ENCODE measurements at regions not wholly inside any gene's neighbourhood (a gene's known extent, or its start where the extent isn't known, plus 50 kb on each side); places are given as distances from the start of the nearest gene placed in this dataset.

DNA sequence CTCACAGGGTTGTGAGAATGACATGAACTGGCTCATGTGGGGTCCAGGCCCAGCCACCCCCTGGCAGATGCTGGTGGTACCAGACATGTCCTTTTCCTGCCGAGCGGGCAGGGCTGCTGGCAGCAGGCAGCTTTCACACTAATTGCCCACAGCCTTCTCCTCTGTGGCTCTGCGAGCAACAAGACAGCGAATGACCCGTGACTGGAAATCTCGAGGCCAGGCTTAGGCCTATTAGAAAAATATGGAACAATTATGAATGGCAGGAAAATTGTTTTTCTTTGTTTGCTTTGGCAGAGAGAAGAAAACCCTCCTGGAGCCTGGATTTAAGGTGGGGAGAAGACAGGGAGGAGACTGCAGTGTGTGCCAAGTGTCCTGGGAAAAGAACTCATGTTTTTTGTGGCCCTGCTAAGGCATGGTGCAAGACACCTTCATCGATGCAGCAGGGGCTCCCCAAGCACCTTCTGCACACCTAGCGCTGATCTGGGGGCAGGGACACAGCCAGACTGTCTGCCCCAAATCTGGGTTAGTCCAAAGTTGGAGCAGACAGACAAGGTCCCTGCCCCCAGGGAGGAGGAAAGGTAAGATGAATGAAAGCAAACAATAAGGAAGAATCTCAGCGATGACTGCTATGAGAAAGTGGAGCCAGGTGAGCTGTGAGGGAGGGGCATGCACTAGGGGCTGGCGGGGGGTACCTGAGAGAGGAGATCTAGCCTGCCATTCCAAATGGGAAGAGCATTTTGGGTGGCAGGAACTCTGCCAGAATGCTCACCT is 193.8 kb upstream of the TLE3 start:
- no peak for FAIRE-seq

DNA sequence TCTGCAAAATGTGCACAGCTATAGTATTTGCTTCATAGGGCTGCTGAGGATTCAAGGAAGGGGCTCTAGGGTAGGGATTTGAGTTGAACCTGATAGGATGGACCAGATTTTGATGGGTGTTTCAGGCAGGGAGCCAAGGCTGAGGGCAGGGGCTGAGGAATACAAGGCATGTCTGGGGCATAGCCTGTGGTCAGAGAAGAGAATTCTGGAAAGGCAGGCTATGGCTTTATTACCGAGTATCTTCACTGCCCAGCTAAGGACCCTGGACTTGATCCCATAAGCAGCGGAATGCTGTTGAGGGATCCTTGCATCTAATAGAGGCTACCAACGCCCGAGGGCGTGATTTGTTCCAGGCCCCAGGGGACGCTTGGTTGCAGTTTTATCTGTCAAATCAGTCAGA is 193.0 kb upstream of the TLE3 start:
- no peak for FAIRE-seq

DNA sequence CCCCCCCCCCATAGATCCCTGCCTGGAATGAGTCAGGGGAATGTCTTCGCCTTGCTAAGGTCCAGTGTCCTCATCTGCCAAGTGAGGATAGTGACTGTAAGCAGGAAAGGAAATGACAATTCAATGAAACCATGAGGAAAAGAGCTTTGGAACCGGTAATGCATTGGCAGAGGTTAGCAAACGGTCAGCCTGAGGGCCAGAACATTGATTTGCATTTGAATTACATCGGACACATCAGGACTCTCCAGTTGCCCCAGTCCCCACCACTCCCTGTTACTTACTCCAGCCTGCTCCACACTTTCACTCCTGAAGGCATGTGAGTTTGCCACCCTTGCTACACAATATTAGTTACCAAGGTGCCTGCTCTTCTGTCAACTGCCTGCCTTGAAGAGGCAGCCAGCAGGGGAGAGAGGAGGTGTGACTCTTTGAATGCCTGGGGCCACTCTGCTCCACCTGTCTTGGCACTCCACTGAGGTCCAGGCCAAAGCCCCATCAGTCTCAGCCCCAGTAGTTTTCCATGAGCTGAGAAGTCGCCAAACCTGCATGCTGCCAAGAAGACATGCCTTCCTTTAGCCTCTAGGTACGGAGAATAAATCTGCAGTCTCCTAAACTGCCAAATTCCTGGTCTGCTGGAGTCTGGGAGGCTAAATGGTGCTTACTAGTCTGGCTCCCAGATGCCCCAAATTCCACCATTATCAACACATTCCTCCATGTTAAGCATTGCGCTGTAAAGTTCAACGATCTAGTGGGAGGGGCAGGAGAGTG is 191.7 kb upstream of the TLE3 start:
- FAIRE-seq, result no peak

DNA sequence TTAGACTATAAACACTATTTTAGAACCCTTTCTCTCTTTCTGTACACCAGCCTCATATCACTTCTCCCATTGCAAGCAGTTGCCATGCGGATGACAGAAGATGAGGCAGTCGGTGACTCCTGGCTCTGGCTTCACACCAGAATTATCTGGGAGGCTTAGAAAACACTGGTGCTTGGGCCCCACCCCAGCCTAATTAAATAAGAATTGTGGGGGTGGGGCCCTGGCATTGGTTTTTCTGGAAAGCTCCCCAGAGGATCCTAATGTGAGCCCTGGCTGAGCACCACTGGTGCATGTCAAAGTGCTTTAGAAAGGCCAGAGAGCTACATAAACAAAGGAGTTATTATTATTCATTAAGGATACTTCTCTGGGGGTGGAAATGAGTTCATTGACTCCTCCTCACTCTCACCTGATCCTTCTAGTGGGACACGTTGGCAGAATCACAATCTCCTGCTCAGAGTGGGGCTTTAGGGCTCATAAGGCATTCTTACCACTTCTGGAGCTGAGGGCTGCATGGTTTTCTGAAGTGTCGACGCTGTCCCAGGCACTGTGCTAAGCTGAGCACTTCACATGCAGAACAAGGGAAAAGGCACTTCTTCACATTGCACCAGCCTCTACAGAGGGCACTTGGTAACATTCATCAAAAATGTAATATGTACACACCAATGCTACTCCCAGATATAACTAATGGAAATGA is 188.5 kb upstream of the TLE3 start:
- FAIRE-seq, result no peak

DNA sequence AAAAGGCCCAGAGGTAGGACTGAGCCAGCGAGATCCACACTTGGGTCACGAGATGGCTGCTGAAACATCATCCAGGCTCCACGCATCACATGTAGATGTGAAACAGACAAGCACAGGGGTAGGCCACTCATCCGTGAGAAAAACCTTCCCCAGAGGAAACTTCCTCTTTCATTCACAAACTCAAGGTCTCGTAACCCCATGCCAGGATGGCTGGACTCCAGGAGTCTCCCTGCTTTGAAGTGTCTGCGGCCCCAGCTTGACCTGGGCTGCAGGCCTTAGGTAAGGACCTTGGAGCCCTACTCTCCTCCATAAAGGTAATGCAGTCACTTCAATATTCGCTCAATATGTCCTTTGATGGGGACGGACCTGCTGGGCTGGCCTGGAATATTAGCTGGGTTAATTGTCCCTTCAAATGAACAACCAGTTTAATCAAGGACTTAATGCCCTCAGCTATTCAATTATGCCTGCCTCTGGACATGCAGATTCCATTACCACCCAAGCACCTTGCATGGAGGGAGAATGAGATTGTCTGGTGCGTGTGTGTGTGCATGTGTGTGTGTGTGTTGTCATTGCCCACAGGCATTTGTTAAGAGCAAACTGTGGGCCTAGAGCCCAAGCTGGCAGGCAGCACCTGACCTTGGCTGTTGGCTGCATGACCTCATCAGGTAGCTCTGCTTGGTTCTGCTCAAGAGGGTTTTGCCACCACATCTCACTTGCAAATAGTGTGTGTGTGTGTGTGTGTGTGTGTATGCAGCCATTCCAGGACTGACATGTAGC is 186.9 kb upstream of the TLE3 start:
- no peak for FAIRE-seq

DNA sequence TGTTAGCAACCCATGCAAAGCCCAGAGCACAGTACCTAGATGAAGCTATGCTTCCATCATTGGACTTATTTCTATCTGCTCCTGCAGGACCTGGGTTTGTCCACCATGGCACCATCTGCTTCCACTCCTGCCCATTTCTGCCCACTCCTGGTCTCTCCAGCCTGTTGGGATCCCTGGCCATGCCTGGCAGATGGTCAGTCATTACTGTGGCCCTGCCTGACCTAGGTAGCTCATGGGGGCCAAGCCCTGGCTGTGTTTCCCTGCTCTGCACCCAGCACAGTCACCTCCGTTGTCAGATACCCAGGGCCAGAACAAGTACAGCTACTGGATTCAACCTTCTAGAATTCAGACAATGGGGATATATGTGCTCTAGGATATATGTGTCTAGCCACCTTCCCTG is 185.8 kb upstream of the TLE3 start:
- no peak for FAIRE-seq

DNA sequence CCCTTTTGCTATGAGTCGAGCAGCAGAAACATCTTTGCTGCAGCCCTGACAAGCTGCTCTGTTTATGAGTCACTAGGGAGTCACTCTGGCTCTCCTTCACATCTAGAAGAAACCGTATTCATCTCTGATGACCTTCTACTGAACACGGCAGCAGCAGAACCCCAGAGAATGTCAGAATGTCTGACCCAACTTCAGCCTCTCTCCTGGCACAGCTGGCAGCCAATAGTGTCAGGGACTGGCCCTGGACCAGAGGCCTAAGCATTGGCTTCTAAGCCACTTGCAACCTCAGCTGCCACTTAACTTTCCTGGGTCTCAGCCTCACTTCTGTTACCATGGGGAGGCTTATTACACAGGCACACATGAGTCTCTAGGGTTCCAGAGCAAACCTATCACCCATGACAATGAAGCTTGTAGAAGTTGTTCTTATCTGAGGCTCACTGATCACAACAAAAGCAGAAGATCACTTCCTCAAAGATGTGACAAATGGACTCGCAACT is 184.1 kb upstream of the TLE3 start:
- no peak for FAIRE-seq

DNA sequence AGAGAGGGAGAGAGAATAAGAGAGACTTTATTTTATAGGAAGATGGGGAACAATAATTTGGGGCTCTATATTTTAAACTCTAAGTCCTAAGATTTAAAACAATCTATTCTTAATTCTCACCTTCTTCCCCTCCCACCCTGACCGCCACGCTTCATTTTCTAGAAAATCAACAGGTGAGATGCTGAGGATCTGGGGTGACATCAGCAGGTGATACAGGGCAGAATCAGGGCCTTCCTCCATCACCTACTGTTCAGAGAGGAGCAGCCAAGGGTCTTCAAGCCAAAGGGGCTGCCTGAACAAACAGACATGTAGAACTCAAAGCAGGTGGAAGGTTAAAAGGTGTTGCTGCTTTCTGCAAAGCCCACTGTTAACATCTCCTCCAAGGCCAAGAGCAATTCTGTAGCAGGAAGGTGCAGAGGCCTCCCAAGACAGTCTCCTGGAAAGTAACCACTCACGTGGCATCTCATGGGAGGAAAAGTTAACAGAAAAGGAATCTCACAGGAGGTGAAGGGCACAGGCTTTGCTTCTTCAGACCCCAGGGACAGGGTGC is 183.6 kb upstream of the TLE3 start:
- no peak for FAIRE-seq

DNA sequence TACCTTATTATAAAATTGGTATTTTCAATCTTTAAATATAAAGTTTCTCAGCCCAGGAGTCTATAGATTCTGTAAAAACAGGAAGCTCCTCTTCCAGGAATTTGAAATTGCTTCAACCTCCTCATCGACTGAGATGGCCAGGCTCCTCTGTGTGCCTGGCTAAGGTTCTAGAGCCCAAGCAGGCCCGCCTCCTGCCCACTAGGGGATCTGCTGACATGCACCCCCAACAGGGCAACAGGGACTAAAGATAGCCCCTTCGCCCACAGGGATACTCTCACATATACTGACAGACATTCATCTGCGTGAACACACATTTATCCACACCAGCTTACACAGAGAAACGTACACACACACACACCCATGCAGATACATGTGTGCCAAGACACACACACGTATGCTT is 183.1 kb upstream of the TLE3 start:
- no peak for FAIRE-seq

DNA sequence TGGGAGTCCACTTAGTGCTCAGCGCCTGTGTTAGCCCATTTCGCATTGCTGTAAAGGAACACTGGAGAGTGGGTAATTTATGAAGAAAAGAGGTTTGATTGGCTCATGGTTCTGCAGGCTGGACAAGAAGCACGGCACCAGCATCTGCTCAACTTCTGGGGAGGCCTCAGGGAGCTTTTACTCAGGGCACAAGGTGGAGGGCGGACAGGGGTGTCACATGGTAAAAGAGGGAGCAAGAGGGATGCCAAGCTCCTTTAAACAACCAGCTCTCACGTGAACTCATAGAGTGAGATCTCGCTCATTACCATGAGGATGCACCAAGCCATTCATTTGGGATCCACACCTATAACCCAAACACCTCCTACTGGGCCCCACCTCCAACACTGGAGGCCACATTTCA is 181.4 kb upstream of the TLE3 start:
- no peak for FAIRE-seq

DNA sequence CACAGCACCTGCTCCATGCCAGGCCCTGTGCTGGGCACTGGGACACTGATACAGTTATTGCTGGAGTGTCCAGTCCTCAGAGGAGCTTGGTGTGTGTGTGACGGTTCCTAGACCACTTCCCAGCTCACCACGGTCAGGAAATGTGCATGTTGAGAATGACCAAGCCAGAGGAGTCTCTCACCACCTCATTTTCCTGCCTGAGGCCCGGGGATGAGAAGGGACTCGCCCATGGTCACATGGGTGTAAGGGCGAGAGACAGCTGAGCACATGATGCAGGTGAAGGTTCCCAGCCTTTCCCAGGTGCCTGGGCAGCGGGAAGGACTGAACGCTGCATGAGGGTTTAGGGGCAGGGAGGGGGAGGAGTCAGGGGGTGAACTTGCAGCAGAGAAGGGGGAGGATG is 180.9 kb upstream of the TLE3 start:
- FAIRE-seq, result no peak

DNA sequence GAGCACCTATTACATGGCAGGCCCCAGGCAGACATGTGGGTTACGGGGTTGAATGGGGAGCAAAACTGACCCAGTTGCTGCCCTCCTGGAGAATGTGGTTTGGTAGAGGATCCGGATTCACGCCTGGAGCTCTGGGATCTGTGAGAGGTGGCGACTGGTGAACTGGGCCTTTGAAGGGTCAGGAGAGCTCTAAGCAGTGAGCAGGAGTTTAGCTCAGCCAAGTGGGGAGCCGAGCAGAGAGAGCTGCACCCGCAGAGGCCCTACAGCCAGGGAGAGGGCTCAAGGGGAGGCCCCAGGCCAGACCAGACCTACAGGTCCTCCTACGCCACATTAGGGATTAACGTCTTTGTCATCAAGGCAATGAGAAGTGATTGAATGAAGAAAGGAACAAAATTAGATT is 179.8 kb upstream of the TLE3 start:
- FAIRE-seq, result no peak

DNA sequence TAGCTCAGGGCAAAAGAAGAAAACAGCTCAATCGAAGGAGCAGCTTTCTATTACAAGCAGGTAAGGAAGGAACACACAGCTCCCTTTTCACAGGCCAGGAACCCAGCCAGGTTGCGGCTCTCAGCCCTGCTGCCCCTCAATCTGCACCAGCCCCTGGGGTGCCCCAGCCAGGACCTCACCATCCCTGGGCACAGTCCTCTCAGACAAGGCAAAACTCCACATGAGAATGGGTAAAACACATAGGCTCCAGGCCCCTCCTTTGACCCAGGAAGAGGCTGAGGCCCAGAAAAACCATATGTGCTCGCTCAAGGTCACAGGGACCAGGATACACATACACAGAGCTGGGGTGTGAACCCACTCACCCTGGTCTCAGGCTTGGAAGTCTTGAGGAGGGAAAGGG is 178.7 kb upstream of the TLE3 start:
- no peak for FAIRE-seq

DNA sequence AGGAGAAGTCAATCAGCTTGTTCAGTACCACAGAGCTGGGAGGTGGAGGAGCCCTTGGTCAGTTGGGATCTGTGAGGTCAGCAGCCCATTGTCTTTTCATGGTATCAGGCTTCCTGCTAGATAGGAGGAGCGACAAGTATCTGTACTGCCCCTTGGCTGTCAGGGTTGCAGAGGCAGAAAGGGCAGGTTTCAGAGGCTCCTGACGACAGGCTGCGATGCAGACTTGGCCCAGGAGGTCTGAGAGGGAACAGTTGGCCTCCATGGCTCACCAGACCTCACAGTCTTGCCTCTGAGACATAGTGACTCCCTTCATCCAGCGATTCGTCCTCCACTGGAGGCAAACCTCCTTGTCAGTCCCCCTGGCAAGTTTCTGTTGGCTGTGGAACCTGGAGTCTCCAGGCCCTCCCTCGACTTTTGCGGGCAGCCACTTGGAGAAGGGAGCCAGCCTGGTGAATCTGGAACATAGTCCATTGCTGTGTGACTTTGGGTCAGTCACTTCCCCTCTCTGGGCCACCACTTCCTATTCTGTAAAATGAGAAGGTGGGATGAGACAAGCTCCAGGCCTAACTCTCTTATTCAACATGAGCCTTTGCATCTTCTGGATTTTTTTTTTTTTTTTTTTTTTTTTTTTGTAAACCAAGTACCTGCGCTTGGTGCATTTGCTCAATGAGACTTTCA is 177.9 kb upstream of the TLE3 start:
- FAIRE-seq, result no peak

DNA sequence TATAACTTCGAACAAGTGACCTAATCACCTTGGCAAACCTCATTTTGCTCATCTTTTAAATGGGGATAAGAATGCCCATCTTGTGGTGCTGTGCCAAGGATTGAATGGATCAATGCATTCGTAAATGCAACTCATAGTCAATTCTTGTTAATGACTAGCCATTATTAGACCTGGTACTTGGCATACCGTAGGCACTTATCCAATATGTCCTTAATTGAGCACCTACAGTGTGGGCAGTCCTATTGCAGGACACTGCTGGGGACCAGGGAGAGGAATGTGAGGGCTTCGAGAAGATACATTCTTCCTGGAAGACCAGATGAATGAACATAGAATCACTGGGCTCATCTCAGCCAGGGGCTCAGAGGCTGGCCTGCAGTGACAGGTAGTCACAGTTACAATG is 177.2 kb upstream of the TLE3 start:
- FAIRE-seq, result no peak

DNA sequence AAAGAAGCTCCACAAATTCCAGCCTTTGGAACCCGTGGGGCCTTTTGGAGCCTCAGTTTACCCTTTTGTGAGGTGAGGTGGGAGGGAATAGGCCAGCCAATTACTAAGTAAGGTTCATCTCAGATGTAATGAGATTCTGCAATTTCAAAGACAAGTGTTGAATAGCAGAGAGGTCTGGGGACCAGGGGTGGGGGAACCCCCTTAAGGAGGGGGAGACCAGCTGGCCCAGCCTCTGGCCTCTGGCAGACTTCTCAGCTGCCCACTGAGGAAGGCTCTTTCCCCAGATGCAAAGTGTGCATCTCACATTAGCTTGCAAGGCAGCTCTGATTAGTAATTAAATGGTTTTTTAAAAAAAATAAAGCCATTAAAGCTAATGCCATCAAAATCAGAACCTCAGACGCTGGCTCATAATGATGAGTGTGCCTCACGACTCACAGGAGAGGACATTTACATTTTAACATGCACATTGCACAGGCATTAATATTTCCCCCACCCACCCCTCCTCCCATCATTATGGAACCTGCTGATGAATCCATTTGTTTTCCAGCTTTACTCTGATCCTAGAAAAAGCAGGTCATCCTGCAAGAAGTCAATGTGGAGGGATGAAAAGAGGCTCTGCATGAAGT is 176.7 kb upstream of the TLE3 start:
- FAIRE-seq, result no peak

DNA sequence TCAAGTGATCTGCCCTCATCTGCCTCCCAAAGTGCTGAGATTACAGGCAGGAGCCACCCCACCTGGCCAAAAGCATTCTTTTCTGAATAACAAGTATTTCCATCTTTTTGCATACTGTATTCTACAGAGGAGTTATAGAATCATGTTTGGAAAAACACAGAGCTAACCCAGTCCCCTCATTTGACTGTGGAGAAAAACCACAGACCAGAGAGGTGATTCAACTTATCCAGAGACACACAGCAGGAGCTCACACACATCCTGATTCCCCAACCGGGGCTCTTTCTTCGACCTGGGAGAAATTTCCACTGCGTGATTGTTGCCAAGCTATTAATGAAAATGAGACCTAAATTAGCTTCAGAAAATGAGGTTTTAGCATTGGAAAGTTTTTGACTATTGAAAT is 176.1 kb upstream of the TLE3 start:
- FAIRE-seq, result no peak

DNA sequence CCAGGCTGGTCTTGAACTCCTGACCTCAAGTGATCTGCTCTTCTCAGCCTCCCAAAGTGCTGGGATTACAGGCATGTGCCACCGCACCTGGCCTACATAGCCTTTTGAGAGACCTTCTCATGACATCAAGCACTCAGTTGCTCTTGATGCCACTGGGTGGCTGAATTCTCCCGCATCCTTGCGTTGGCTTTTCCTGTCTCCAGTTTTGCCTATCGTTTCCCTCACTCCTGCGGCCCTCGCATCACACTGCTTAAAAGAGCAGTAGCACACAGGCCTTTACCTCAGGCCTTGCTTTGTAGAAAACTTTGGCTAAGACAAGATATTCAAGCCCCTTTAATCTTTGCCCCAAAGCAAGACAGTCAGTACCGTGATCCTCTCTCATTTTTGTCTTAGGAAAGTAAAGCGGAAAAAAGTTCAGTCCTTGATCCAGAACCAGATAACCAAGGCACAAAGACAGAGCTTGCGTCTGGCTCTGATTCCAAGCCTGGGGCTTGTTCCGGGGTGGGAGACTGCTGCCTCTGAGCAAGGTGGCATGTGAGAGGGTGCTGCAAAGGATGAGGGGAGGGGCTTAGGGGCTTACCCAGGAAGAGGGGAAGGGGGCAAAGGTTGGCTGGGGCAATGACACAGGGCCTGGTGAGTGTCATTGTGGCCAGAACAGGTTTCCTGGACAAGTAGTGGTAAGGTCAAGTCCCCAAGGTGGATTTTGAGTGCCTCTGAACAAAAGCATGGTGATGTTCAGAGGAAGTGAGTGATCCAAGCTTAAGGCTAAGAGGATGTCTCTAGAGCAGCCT is 175.0 kb upstream of the TLE3 start:
- FAIRE-seq, result no peak

DNA sequence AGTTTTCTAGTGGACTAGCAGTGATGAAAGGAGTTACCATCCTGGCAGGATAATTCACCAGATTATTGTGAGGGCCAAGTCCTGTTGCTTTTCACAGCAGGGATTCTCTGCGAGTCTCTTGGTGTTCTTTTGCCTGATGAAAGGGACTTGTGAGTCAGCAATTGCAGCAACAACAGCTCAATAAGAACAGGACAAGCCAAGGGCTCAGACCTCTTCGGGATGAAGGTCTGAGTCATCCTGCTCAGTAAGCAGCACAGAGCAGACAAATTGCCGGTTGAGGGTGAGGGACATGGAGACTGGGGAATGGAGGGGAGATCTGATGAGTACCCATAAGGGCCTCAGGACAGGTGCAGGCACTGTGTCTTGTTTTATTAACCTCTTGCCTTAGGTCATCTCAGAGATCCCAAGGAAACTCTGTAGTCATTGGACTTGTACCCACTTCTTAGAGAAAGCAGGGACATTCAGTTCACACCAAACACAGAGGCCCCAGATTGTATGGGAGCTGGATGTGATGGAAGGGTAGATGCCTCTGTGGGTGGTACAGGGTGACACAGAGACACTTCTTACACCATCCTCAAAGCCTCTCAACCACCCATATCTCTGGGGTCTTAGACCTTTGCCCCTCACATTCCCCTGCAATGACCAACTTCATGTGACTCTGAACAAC is 173.8 kb upstream of the TLE3 start:
- no peak for FAIRE-seq

DNA sequence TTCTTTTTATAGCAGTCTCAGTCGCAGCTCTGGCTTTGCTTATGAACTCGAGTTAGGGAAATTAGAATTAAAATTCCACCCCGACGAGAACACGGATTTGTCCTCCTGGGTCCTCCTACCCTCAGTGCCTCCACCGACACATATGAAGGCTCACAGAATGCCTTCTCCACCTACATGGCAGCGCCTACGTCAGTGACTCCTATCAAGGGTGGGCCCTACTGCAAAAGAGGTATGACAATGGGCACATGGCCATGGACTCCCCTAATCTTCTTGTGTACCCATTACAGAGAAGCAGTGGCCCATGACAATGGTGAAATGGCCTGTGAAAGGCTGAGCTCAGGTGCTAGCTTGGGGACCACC is 173.0 kb upstream of the TLE3 start:
- FAIRE-seq, result no peak
